GM19467 (cell line): ENCODE measurements at regions not wholly inside any gene's neighbourhood (a gene's known extent, or its start where the extent isn't known, plus 50 kb on each side); places are given as distances from the start of the nearest gene placed in this dataset.
"Not testable (repeated sequence)": the region's sequence is repeated elsewhere in the genome, so short reads cannot be mapped to it uniquely, and the experiment has no call there.

Experiments
- ATAC-seq: cut with Tn5 transposase; IDR thresholded peaks from one replicate; pipeline ENCODE4 v1.9.1; 2021; ENCODE audit warnings: mild to moderate bottlenecking, moderate library complexity; ENCODE audit not compliant: unreplicated experiment

- ATAC-seq, result no peak
Measured at GRCh38 chr7:125848157-125848556, 918.5 kb upstream of the POT1 start.

DNA sequence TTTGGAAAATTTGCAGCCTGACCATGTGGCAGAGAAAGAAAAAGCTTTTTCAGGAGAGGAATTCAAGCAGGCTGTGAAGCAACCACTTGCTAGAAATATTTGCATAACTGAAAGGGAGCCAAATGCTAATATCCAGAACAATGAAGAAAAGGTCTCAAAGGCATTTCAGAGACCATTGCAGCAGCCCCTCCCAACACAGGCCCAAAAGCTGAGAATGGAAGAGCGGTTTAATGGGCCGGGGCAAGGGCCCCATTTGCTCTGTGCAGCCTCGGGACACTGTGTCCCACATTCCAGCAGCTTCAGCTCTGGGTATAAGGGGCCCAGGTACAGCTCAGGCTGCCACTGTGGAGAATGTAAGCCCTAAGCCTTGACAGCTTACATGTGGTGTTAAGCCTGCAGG is 918.1 kb upstream of the POT1 start:
- no peak for ATAC-seq

- no peak for ATAC-seq
Measured at GRCh38 chr7:125847055-125847454, 917.4 kb upstream of the POT1 start.

- no peak for ATAC-seq
Measured at GRCh38 chr7:125845686-125846085, 916.1 kb upstream of the POT1 start.

DNA sequence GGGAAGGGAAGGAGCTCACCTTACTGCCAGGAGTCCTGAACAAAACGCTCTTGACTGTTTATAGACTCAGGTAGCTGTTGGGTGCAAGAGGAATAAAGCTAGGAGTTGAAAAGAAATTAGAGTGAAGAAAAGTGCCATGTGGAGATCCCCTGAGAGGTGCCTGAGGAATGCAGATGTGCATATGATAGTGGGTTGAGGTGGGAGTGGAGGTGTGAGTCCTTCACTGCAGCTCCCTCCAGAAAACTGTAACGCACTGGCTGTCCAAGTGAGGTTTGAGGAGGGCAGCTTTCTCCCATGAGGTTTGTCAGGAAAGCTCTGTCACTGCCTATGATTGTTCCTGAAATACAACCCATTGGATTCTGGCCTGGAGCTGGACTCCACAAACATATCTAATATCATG is 904.8 kb upstream of the POT1 start:
- ATAC-seq, result no peak

GRCh38 chr7:125833839-125834238 is 904.2 kb upstream of the POT1 start:
- ATAC-seq, result no peak

DNA sequence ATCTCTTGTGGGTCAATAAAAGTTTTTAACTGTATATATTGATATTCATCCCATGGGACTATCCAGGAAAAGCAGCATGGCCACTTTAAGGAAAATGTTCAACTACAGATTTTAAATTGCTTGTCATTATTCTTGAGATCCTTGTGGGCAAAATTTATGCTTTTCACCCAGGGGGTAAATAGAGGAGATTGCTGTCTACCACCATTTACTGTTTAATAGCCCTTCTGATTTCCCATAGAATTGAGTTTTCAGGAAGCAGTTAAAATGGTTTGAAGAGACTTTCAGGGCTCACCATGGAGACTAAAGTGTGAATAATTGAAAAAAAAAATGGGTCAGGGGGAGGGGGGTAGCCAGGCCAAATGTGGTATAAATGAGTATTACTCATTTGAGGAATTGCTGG is 901.1 kb upstream of the POT1 start:
- no peak for ATAC-seq

DNA sequence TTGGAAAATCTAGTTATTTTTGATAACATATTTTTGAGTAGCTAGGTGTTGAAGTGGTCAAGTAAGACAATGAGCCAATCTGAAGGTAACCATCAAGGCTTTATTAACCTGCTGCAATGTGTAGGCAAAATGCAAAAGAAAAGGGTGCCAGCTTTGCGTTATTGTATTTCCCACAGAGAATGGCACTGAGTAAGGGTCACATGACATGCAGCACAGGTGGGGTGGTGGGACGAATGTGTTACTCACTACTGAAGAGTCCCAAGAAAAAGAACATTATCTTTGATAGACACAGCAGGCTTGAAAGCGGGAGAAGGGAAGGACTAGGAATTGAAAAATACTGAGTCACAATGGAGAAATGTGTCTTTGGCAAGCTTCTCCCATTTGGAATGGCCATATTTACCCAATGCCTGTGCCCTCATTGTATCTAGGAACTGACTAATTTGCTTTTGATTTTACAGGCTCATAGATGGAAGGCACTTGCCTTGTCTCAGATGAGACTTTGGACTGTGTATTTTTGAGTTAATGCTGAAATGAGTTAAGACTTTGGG is 898.6 kb upstream of the POT1 start:
- ATAC-seq, result no peak

DNA sequence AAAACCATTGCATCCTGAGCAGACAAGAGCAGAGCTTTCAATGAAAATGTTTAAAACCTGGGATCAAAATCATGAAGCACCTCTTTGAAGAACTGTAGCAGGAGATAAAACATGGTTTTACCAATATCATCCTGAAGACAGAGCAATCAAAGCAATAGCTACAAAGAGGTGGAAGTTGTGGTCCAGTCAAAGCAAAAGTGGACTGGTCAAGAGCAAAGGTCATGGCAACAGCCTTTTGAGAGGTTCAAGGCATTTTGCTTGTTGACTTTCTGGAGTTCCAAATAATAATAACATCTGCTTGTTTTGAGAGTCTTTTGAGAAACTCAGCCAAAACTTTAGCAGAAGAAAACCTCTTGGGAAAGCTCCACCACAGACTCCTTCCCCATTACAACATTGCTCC is 893.9 kb upstream of the POT1 start:
- no peak for ATAC-seq

GRCh38 chr7:125820495-125820894 is 890.9 kb upstream of the POT1 start:
- ATAC-seq, result no peak

GRCh38 chr7:125814100-125814499 is 884.5 kb upstream of the POT1 start:
- no peak for ATAC-seq

GRCh38 chr7:125806491-125806890 is 876.9 kb upstream of the POT1 start:
- not testable (repeated sequence) for ATAC-seq

DNA sequence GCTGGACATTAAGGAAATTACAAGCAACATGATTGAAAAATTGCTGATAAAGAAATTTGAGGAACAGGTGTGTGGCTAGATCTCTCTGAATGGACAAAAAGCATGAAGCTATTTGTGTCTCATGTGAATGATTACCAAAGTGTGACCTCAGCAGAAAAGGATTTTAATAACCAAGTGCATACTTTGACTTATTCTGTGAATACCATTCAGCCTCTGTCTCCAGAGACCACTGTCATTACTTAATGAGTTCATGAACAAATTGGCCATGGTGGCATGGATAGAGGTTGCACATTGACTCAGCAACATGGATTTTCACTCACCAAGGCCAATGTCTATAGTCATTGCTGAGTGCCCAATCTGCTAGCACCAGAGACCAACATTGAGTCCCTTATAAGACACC is 874.6 kb upstream of the POT1 start:
- no peak for ATAC-seq

DNA sequence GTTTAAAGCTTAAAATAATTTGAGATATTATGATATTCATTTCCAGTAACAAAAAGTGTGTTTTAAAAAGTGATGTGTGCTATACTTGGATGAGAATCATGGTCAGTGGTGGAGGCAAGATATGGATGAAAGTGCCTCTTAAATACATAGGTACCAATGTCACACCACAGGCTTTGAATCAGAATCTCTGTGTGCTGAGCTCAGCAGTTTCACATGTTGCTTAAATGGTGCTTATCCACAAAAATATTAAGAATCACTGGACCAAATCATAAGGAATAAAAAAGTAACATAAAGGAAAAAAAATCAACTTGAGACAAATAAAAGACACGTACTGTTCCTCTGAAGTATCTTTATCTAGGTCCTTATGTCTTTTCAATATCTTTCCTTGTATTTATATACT is 850.5 kb upstream of the POT1 start:
- no peak for ATAC-seq

DNA sequence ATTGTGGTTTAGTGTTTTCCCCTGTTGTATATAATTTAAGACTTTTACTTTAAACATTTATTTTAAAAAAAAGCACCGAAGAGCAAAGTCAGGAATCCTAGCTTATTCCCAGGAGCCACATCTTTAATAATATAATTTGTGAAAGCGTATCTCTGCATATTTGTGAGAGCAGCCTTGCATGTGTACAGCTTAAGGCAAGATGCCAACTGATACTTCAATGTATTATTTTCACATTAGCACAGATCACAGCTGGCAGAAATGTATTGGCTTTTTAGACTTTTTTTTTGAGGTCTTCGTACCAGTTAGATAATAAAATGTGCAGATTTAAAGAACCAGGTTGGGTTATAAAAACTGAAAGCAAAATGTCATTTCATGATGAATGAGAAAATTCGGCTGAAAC is 845.7 kb upstream of the POT1 start:
- ATAC-seq, result no peak

DNA sequence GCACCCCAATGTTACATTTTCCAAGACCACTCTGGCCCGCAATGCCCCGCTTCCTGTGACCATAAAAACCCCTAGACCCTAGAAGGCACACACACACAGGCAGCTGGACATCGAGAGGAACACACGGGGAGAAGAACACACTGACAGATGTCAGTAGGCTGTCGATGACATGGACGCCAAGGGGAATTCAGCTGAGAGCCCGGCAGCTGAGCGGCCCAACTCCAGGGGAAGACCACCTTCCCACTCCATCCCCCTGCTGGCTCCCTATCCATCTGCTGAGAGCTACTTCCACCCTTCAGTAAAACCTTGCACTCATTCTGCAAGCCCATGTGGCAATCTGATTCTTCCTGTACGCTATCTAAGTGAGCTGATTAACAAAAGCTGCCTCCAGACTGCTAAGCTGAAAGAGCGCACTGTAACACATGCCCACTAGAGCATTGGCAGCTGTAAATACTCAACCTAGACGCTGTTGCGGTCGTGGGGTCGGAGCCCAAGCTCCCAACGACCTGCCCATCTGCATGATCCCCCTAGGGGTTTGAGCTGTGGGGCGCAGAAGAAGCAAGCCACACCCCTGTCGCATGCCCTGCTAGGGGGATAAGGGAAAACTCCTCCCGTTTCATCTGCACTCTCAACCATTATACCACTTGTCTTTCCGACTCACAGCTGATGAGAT is 843.6 kb upstream of the POT1 start:
- no peak for ATAC-seq

GRCh38 chr7:125747966-125748365 is 818.3 kb upstream of the POT1 start:
- no peak for ATAC-seq

- ATAC-seq, result no peak
Measured at GRCh38 chr7:125746510-125746909, 816.9 kb upstream of the POT1 start.

DNA sequence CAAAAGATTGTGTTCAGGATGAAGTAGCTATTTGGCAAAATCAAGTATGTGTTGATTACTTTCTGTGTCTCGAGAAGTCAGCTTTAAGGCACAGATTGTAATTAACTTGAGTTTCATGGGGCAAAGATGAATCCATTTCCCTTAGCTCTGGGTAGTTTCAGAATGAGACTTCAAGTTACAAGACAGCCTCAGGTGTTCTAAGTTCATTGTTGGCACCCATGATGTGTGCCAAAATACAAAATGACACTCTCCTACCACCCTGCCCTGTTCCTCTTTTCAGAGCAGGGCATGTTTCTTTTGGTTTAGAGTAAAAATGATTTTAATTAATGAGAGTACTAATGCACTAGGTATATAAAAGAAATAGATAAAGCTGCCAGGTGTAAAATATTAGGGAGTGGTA is 797.6 kb upstream of the POT1 start:
- no peak for ATAC-seq

- ATAC-seq, result no peak
Measured at GRCh38 chr7:125695626-125696025, 766.0 kb upstream of the POT1 start.

GRCh38 chr7:125683156-125683555 is 753.5 kb upstream of the POT1 start:
- ATAC-seq, result no peak

DNA sequence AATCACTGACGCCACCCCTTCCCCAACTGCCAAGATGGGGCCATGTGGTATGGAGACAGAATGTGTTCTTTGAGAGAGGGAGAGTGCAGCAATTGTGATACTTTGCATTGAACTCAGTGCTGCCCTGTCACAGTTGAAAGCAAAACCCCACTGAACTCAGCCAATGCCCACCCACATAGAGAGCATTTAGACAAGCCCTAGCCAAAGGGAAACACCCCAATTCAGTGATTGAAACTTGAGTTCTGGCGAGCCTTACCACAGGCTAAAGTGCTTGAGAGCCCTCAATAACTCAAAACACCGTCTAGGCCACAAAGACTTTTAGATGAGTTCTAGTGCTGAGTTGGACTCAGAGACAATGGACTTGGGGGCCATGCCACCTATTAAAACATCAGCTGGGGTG is 751.9 kb upstream of the POT1 start:
- no peak for ATAC-seq

DNA sequence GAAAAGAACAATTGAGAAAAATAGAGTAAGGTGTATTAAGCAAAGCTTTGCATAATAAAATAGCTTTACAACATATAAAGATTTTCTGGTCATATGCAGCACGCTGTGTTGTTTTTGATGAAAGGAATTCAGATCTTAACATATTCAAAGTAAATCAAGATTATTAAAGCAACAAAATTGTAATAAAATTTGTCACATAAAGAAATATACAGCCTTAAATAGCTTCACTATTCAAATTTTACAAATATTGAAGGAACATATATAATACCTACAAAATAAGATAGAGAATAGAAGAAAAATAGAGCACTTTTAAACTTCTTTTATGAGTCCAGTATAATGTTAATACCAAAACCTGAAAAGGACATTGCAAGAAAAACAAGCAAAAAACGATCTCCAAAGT is 749.1 kb upstream of the POT1 start:
- ATAC-seq, result no peak
